B cell (primary cell): ENCODE measurements at regions not wholly inside any gene's neighbourhood (a gene's known extent, or its start where the extent isn't known, plus 50 kb on each side); places are given as distances from the start of the nearest gene placed in this dataset.

Source experiments
- ATAC-seq: fragments of 200-7000 bp; cut with Tn5 transposase; one replicate; pipeline ENCODE4 v1.10.0; 2021; ENCODE audit warnings: low read depth, mild to moderate bottlenecking, moderate number of reproducible peaks, moderate library complexity
- CTCF ChIA-PET: fragments of 350-600 bp; sonication (Branson Sonifier 250); formaldehyde crosslinking; loops from one replicate; lab custom pipeline; 2021; ENCODE audit warnings: antibody characterized with exemption, inconsistent platforms; lab: Charles Lee
- POLR2A ChIA-PET: fragments of 350-600 bp; sonication (Branson Sonifier 250); formaldehyde crosslinking; loops from one replicate; lab custom pipeline; 2021; ENCODE audit warnings: antibody characterized with exemption; lab: Charles Lee
- DNase-seq: peaks from one replicate; pipeline ENCODE4 v3.0.0; 2013
- H2AFZ ChIP-seq: 2 replicates; pipeline ENCODE4 v1.6.1; 2012; ENCODE audit warnings: mild to moderate bottlenecking, low read depth, low read length; ENCODE audit not compliant: insufficient read depth, poor library complexity, severe bottlenecking
- H3K27ac ChIP-seq, 2 donors: 1 replicate in 1 of 2; 2 replicates in 1 of 2; pipeline ENCODE4 v1.5.1; 2012 to 2013; ENCODE audit warnings: low read length in 2 of 2, mild to moderate bottlenecking in 2 of 2, moderate library complexity in 1 of 2
- H3K27me3 ChIP-seq, 4 experiments: fragments of 200-600 bp in 1 of 4; sonication (generic) in 1 of 4; replicated peaks in 1 of 4; 1 replicate in 2 of 4; 2 replicates in 2 of 4; pipeline versions ENCODE4 v1.6.1 to v1.7.0; 2013 to 2016; ENCODE audit warnings: low read length in 3 of 4, mild to moderate bottlenecking in 2 of 4, mixed read lengths in 1 of 4, moderate library complexity in 1 of 4; ENCODE audit not compliant: insufficient read depth in 4 of 4, control insufficient read depth in 3 of 4; ENCODE audit errors: control extremely low read depth in 1 of 4
- H3K36me3 ChIP-seq, 2 experiments: replicated peaks in 1 of 2; 1 replicate in 1 of 2; 2 replicates in 1 of 2; pipeline versions ENCODE4 v1.6.1 to v1.7.1; 2013; ENCODE audit warnings: low read length in 1 of 2; ENCODE audit not compliant: insufficient read depth in 2 of 2, control insufficient read depth in 1 of 2; ENCODE audit errors: control extremely low read depth in 1 of 2, extremely low read depth in 1 of 2
- H3K4me1 ChIP-seq, 2 donors: fragments of 200-600 bp in 1 of 2; sonication (generic) in 1 of 2; 1 replicate in 1 of 2; 2 replicates in 1 of 2; pipeline versions ENCODE4 v1.5.1 to v1.6.1; 2013 to 2017; ENCODE audit warnings: low read length in 2 of 2; ENCODE audit not compliant: control insufficient read depth in 2 of 2, insufficient read depth in 2 of 2
- H3K4me2 ChIP-seq: replicated peaks from 2 replicates; pipeline ENCODE3; 2012; ENCODE audit warnings: mild to moderate bottlenecking, low read depth, low read length; ENCODE audit not compliant: poor library complexity, severe bottlenecking
- H3K4me3 ChIP-seq, 5 experiments: fragments of 200-600 bp in 1 of 5; sonication (generic) in 1 of 5; 1 replicate in 3 of 5; 2 replicates in 2 of 5; pipeline versions ENCODE4 v1.5.1 to v1.7.0; 2011 to 2016; ENCODE audit warnings: low read length in 4 of 5, mild to moderate bottlenecking in 4 of 5, low read depth in 2 of 5, control low read depth in 1 of 5, moderate library complexity in 1 of 5; ENCODE audit not compliant: insufficient read depth in 1 of 5; ENCODE audit errors: control extremely low read depth in 1 of 5, extremely low read depth in 1 of 5
- H3K79me2 ChIP-seq: fragments of 200-600 bp; sonication (generic); one replicate; pipeline ENCODE4 v1.6.0; 2016; ENCODE audit warnings: low read length; ENCODE audit not compliant: control insufficient read depth, insufficient read depth
- H3K9ac ChIP-seq: fragments of 200-600 bp; sonication (generic); 2 replicates; pipeline ENCODE4 v1.6.1; 2017; ENCODE audit warnings: mild to moderate bottlenecking, low read length, moderate library complexity
- H3K9me3 ChIP-seq, 3 donors: one replicate each; pipeline versions ENCODE4 v1.6.1 to v1.7.1; 2013; ENCODE audit warnings: low read length in 2 of 3; ENCODE audit not compliant: control insufficient read depth in 2 of 3, insufficient read depth in 1 of 3; ENCODE audit errors: control extremely low read depth in 1 of 3
- H4K20me1 ChIP-seq: 2 replicates; pipeline ENCODE4 v1.6.0; 2012; ENCODE audit warnings: mild to moderate bottlenecking, low read length; ENCODE audit not compliant: insufficient read depth, control insufficient read depth, poor library complexity, severe bottlenecking
- H3K27ac Mint-ChIP-seq: one replicate; pipeline ENCODE4 v1.8.0; 2021; ENCODE audit warnings: mixed read lengths
- H3K27me3 Mint-ChIP-seq: one replicate; pipeline ENCODE4 v1.8.0; 2021; ENCODE audit warnings: mixed read lengths
- H3K4me1 Mint-ChIP-seq: one replicate; pipeline ENCODE4 v1.8.0; 2021; ENCODE audit warnings: mixed read lengths
- H3K4me3 Mint-ChIP-seq: one replicate; pipeline ENCODE4 v1.8.0; 2021; ENCODE audit warnings: mixed read lengths
- H3K9me3 Mint-ChIP-seq: one replicate; pipeline ENCODE4 v1.8.0; 2022; ENCODE audit warnings: mixed read lengths; ENCODE audit not compliant: insufficient read depth
- CTCF ChIP-seq: fragments of 200-600 bp; IDR thresholded peaks from one replicate; pipeline ENCODE4 v1.8.0; 2022; ENCODE audit warnings: antibody characterized with exemption, mild to moderate bottlenecking
- EZH2 ChIP-seq: IDR thresholded peaks from 2 replicates; pipeline ENCODE4 v1.6.1; 2012; ENCODE audit warnings: borderline replicate concordance, low read depth, mild to moderate bottlenecking, moderate library complexity, low read length; ENCODE audit not compliant: insufficient read depth, poor library complexity, severe bottlenecking
- WGBS: methylation state at CpG from one replicate; pipeline ENCODE4 v1.1.5; 2013; ENCODE audit warnings: missing lambda C conversion rate; ENCODE audit not compliant: insufficient coverage; 5-methylcytosine and 5-hydroxymethylcytosine counted together
- intact Hi-C: fragments of 100-400 bp; cut with micrococcal nuclease; formaldehyde crosslinking; loops from one replicate; pipeline ENCODE4 v1.10.0; 2022

GRCh38 chr3:10644189-10644588, 138.8 kb upstream of the ATP2B2 start:
- H3K9me3 ChIP-seq, result peaks cover 0 to 5% (median 0%) of the 10 kb centered on the region in 3 donors
- TF ChIP-seq CTCF (no peak), EZH2 (no peak)
- H4K20me1 ChIP-seq, result no peaks in the 10 kb centered on the region
- ChIA-PET POLR2A (no interaction called here), CTCF (no interaction called here)
- no peak overlapping the region for H2AFZ ChIP-seq
- Mint-ChIP-seq H3K4me1 (no peaks in the 10 kb centered on the region), H3K9me3 (no peaks in the 10 kb centered on the region), H3K27ac (no peak overlapping the region), H3K4me3 (no peak overlapping the region), H3K27me3 (peaks cover 40% of the 10 kb centered on the region)
- no CpG with 5 or more reads among the region's 4 CpGs for WGBS
- DNase-seq, result no peak
- H3K4me2 ChIP-seq, result no peak overlapping the region
- H3K27me3 ChIP-seq, result peaks cover 0 to 7% (median 0%) of the 10 kb centered on the region in 4 experiments
- no peak overlapping the region for H3K4me3 ChIP-seq
- no peak overlapping the region for H3K9ac ChIP-seq
- no peaks in the 10 kb centered on the region for H3K79me2 ChIP-seq
- H3K4me1 ChIP-seq, result no peaks in the 10 kb centered on the region
- ATAC-seq, result no peak
- intact Hi-C loops, result no loop called here
- no peak overlapping the region for H3K27ac ChIP-seq
- no peaks in the 10 kb centered on the region for H3K36me3 ChIP-seq

- Histone ChIP-seq H3K9ac (no peak overlapping the region), H3K4me1 (no peaks in the 10 kb centered on the region), H3K4me3 (no peak overlapping the region), H3K36me3 (no peaks in the 10 kb centered on the region), H3K79me2 (no peaks in the 10 kb centered on the region), H3K27me3 (peaks cover 0 to 7% (median 0%) of the 10 kb centered on the region in 4 experiments), H4K20me1 (no peaks in the 10 kb centered on the region), H3K4me2 (no peak overlapping the region), H2AFZ (no peak overlapping the region), H3K9me3 (peaks cover 0 to 4% (median 0%) of the 10 kb centered on the region in 3 donors), H3K27ac (no peak overlapping the region)
- ChIA-PET POLR2A (no interaction called here), CTCF (no interaction called here)
- DNase-seq (no peak), ATAC-seq (no peak)
- intact Hi-C loops, result no loop called here
- WGBS, result 56% methylated on average over 4 of the region's 7 CpGs
- Mint-ChIP-seq H3K27me3 (peaks cover 37% of the 10 kb centered on the region), H3K4me3 (no peak overlapping the region), H3K4me1 (no peaks in the 10 kb centered on the region), H3K27ac (no peak overlapping the region), H3K9me3 (no peaks in the 10 kb centered on the region)
- TF ChIP-seq CTCF (no peak), EZH2 (no peak)
Measured at GRCh38 chr3:10645800-10646199, 140.4 kb upstream of the ATP2B2 start.
